Right ventricle myocardium inferior (tissue), 1 donor: ENCODE measurements at regions not wholly inside any gene's neighbourhood (a gene's known extent, or its start where the extent isn't known, plus 50 kb on each side); places are given as distances from the start of the nearest gene placed in this dataset.
A peak's percentile ranks its signal among the peaks of the same experiment; 100 is the strongest.

Experiments used
- ATAC-seq: fragments of 200-7000 bp; cut with Tn5 transposase; one replicate; pipeline ENCODE4 v1.9.1; 2020; ENCODE audit warnings: mild to moderate bottlenecking, moderate library complexity
- DNase-seq: peaks from one replicate; pipeline ENCODE4 v3.0.0; 2021; ENCODE audit errors: missing footprints
- intact Hi-C: fragments of 100-400 bp; cut with DNase I; formaldehyde crosslinking; loops from one replicate; pipeline ENCODE4 v1.11.0; 2022
- donor health status: DM: no; HTN: yes; CAD: no; lungs with severe emphysema.

GRCh38 chr10:132993271-132994184 lies 51.2 kb upstream of the CFAP46 start:
- DNase-seq (peak; percentile 43), ATAC-seq (no peak)
- intact Hi-C loops = no loop called here

GRCh38 chr10:132992433-132993215 lies 50.3 kb upstream of the CFAP46 start:
- intact Hi-C loops = no loop called here
- DNase-seq (peak; percentile 53), ATAC-seq (no peak)
